DMS 273 (cell line): ENCODE measurements at regions not wholly inside any gene's neighbourhood (a gene's known extent, or its start where the extent isn't known, plus 50 kb on each side); places are given as distances from the start of the nearest gene placed in this dataset.
A peak's percentile ranks its signal among the peaks of the same experiment; 100 is the strongest.

ENCODE experiments used
- DNase-seq: peaks from one replicate; lab custom pipeline; 2025; ENCODE audit not compliant: unreplicated experiment; lab: John Stamatoyannopoulos, UW

DNA sequence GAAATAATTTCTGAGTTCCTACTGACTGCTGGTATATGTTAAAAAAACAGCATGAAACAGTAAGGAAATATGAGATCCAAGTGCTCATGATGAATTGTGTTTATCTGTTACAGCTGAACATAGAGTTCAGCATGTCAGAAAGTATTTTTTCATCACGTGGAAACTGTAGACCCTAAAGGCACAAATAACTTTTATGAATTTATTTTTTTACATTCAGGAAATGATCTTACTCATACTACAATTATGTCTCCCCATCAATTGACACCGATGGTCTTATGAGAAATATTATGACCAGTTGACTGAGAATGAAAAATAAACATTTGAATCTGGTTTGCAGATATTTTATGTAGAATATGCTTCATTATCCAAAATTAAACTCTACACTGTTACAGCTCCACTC is 283.1 kb upstream of the SPANXN4 start:
- DNase-seq = no peak

DNA sequence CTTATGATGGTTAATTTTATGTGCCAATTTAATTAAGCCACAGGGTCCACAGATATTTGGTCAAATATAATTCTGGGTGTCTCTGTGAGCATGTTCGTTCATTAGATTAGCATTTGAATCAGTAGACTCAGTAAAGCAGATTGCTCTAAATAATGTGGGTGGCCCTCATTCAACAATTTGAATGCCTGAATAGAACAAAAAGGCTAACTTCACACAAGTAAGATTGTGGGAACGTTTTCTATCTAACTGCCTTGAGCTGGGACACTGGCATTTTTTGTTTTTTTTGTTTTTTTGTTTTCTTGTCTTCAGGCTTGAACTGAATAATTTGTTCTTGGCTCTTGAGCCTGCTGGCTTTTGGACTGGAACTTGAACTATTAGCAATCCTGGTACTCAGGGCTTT is 292.4 kb upstream of the SPANXN4 start:
- no peak for DNase-seq

DNA sequence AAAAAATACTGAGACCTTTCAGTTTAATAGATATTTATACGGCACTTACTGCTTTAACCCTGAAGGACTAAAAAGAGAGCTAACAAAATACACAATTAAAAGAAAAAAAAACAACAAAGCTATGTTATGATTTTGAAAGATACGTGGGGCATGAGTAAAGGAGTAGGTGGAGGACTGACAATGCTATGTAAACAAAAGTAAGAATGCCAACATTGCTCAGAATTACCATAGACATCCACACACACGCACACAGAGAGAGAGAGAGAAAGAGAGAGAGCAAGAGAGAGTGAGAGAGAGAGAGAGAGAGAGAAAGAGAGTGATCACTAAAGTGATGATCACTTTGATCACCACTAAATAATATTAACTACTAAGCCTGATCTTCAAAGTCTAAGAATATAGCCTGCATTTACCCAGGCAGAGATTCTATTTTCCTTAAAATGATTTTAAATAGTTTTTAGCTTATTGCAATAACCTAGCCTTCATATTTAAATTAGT is 313.9 kb upstream of the SPANXN4 start:
- DNase-seq = no peak

DNA sequence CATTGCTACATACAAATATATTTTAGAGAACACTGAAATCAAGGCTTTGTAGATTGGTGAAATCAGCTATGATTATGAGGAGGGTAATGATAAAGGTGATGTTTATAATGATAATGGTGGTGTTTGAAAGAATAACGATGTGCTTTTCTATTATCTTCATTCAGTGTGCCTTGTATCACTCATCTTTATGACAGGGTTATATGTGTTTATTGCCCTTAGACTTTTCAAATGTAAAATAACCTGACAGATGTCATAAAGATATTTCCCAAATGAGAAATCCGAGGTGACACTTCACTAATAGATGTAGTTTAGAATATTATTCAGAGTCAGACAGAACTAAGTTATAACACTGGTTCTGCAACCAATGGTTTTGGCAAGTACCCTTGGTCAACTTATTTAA is 323.0 kb upstream of the SPANXN4 start:
- DNase-seq = no peak

DNA sequence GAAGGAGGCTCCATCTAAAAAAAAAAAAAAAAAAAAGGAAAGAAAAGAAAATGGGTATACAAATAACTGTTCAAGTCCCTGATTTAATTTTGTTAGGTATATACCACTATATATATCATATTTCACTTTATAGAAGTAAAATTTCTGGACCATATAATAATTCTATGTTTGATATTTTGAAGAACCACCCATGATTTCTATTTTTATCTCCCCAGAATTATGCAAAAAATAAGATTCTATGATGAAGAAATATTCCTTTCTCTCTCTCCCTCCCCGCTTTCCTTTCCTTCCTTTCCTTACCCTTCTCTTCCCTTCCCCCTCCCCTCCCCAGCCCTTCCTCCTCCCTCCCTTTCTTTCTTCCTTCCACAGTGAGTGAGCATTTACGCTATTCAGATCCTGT is 337.5 kb upstream of the SPANXN4 start:
- no peak for DNase-seq

DNA sequence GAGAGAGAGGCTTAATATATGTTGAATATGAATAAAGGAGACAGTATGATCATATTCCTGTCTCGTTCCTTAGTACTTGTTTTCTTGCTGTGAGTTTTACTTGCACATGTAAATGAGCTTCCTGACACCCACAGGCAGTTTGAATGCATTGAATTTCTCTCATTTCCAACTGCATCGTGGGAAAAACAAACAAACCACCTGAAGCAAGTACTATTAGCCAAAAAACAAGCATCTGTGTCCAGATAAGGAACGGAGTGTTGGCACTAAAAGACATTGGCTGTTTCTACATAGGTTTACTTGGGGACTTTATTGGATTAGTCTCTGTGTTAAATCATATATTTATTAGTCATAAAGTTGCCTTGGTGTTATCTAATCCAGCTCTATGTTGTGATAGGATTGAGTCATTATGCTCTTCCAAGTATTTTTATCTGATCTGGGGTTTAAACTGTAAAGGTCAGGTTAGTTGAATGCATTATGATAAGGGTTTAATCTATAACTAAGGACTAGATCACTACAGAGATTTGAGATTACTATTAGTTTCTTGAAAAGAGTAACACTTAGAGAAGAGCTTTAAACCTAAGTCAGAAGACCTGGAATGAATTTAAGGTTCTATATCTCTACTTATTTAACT is 339.0 kb upstream of the SPANXN4 start:
- no peak for DNase-seq

DNA sequence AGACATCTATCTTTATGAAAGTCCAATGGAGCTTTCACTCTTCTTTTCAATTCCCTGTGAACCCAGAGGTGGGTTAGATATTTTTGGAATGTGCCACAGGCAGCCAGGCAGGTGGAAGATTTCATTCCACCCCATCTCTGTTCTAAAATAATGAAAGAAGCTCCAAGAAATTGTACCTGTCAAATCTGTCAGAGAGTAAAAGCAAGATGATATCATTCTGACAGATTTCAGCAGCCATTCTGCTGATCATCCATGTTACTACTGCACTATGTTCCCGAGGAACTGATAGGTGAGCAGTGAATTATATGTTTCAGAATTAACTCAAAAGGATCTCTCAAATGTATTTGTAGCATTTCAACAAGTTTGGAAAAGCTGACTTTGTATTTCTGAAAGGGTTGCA is 339.5 kb upstream of the SPANXN4 start:
- DNase-seq = no peak

DNA sequence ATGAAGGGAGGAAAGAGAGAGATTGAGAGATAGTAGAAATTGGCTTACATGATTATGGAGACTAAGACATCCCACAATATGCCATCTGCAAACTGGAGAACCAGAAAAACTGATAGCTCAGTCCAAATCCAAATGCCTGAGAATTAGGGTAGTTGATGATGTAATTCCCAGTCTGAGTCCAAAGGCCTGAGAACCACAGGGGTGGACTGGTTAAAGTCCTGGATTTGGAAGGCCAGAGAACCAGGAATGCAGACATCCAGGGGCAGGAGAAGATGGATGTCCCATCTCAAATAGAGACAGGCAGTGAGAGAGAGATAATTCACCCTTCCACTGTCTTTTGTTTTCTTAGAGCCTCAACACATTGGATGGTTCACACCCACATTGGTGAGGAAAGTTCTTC is 345.7 kb upstream of the SPANXN4 start:
- DNase-seq = no peak

DNA sequence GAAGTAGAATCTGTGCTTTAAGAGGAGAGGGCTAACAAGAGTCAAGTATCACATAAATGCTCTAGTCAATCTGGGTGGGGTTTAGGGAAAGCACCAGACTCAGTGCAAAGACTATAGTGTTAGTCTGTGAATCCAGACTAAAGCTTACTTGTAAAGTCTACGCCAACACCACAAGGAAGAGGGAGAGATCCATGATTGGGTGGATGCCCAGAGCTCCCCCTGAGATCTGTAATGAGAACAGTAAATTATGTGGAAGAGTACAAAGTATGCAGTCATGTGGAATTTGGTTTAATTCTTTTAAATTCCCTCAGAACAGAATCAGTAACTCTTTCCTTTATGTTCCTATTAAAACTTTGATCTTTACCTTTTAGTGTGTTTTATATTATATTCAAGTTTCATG is 354.7 kb upstream of the SPANXN4 start:
- no peak for DNase-seq

DNA sequence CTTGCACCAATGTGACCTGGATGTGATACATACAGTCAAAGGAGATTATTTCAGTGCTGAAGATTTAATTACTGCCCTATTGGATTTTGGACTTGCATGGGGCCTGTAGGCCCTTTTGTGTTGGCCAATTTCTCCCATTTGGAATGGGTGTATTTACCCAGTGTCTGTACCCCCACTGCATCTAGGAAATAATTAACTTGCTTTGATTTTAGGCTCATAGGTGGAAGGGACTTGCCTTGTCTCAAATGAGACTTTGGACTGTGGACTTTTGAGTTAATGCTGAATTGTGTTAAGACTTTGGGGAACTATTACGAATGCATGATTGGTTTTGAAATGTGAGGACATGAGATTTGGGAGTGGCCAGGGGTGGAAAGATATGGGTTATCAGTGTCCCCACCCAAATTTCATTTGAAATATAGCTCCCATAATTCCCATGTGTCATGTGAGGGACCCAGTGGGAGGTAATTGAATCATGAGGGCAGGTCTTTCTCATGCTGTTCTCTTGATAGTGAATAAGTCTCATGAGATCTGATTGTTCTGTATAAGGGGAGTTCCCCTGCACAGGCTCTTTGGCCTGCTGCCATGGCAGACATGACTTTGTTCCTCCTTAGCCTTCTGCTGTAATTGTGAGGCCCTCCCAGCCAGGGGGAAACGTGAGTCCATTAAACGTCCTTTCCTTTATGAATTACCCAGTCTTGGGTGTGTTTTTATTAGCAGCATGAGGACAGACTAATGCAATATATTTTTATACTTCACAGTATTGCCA is 362.2 kb upstream of the SPANXN4 start:
- DNase-seq = no peak

DNA sequence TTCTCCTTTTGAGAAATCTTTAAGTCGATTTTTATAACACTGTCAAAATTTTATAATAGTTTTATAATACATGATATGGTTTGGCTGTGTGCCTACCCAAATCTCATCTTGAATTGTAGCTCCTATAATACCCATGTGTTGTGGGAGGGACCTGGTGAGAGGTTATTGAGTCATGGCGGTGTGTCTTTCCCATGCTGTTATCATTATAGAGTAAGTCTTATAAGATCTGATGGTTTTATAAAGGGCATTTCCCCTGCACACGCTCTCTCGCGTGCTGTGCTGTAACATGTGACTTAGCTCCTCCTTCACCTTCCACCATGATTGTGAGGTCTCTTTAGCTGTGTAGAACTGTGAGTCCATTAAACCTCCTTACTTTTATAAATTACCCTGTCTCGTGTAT is 364.0 kb upstream of the SPANXN4 start:
- DNase-seq = no peak

DNA sequence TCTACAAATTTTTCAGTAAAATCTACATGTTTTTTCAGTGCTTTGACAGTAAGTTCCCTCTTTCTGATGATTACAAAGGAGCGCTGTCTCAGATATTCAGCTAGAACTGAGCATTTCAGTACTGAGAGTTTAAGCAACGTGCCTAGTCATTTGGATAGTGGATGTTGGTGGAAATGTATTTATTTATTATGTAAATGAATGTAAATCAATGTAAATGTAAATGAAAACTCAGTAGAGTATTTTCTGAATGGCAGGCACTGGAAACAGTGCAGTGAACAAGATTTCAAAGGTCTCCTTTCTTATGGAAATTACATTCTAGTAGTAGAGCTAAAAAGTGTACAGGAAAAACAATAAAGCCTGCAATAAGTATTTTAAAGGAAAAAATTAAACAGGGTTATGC is 370.2 kb upstream of the SPANXN4 start:
- no peak for DNase-seq

DNA sequence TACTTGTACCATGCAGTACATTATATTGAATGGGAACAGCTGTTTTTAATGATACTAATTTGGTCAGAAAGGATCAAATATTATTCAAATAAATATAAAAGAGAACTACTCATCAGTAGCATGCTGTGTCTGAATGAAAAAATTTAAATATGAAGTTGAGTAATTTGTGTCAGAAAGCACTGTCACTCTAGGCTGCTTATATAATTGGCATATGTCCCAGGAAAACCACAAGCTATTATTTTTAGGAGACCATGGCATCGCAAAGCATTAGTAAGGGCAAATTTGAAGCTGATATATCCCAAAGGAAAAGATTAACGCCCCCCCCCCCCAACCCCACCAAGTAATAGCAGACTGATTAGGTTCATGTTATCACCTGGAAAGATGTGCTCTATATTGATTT is 388.5 kb upstream of the SPANXN4 start:
- DNase-seq = no peak

DNA sequence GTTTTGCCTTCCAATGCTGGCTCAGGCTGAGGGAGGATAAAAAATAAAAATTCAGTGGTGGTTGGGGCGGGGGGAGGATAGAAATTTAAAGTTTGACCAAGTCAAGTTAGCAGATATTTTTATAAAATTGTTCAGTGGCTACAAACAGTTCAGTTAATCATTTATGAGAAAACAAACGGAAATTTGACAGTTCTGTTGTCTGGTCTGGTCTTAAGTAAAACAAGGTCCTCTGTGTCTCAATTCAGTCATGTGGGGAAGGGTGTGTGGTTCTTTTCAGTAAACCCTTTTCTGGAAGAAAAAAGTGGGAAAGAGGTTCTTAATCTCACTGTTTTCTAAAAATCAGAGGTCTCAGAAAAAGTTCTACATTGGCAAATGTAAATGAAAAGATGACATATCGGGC is 409.1 kb upstream of the SPANXN4 start:
- DNase-seq = no peak

DNA sequence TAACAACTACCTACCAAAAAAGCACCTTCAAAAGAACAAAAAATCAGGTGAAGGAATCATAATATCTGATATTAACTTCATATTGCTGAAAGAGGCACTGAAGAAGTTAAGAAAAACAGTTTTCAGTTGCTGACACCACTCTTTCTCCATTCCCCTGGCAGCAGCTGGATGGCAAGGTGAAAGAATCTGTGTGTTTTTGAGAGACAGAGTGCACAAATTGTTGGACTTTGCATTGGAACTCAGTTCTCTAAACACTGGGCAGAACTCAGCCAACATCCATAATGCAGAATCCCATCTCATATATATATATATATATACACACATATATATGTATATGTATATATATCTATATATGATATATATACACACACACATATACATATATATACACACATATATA is 408.3 kb upstream of the MAGEC2 start:
- no peak for DNase-seq

DNA sequence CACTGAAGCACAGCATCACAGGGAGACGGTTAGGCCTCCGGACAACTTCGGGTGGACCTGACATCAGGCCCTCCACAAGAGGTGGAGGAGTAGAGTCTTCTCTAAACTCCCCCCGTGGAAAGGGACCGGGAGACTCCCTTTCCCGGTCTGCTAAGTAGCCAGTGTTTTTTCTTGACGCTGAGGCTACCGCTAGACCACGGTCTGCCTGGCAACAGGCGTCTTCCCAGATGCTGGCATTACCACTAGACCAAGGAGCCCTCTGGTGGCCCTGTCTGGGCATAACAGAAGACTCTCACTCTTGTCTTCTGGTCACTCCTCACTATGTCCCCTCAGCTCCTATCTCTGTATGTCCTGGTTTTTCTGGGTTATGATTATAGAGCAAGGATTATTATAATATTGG is 401.5 kb upstream of the MAGEC2 start:
- peak; percentile 72 for DNase-seq

DNA sequence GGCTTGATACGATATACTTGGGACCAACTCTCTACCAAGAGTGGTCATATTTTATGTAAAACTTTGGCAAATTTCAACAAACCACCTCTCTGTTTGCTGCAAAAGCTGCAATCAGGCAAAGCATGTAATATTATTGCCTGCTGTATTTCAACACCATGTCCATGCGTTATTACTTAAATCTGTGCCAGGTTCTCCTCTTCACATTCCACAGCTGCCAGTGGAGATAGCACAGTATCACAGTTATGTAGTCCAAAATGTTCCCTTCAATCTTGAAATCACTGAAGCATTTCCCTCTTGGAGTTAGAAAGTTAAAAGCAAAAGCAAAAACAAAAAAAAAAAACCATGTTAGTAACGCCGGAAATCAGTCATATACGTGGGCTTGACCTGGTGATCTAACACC is 396.7 kb upstream of the MAGEC2 start:
- no peak for DNase-seq

DNA sequence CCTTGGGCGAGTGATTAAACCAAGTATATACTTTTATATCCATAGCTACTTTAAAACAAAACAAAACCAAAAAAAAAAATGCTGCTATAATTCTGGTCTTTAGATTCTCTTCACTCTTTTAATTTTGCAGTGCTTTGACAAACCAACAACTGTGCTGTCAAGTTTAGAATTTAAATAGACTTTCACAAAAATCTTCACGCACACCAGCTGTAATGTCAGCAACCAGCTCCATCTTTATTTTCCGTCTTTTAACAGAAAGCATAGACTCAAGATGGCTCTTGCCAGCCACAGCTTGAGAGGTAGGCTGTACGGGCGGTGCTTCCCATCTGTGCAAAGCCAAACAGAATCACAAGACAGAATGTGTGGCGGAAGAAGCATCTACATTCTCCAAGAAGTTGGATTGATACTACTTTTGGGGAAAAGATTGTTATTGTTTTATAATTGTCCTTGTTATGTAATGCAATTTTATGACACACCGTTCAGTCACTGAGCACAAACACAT is 388.3 kb upstream of the MAGEC2 start:
- no peak for DNase-seq

DNA sequence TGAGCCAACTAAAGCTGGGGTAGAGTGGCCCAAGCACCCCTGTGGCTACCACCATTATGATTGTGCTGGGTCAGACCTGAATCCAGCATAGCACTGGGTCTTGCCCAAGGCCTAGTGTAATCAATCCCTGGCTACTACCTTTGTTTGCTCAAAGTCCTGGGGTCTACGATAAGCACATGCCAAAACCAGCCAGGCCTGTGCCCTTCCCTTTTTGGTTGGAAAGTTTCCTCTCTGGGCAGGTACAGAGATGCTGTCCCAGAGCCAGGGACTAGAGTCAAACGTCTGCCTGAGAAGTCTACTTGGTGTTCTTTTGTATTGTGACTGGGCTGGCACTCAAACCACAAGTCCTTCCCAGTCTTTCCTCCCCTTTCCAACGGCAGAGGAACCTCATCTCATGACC is 371.5 kb upstream of the MAGEC2 start:
- no peak for DNase-seq

DNA sequence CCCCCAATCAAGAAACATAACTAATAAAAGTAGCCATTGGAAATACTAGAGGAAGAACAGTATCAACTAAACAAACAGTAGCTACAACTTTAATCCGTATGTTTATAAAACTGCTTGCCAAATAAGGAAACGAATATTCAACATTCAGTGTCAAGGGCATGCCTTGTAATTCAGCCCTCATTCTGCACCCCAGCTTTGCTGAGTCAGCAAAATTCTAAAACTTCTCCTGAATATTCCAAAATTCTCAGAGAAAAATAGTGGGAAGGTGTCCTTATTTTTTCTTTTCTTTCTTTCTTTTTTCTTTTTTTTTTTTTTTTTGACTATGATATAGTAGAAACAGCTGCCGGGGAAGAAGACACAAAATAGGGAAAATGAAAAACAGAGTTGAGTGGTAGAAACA is 344.8 kb upstream of the MAGEC2 start:
- DNase-seq = no peak

DNA sequence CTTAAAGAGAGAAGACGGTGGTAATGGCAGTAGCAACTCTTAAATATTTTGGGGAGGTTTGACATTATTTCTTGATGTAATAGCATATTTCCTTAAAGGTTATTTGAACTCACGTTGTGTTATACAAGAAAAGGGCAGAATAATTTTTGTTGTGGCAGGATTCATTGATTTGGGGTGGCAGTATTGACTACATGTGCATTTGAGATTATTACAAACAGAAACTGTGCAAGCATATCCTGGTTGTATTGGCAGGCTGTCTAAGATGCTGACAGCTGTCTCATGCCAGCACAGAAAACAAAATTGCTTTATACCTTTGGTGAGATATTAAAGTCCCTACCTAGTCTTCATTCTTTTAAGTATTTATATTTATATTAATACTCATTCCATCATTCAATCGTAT is 300.7 kb upstream of the MAGEC2 start:
- DNase-seq = no peak

DNA sequence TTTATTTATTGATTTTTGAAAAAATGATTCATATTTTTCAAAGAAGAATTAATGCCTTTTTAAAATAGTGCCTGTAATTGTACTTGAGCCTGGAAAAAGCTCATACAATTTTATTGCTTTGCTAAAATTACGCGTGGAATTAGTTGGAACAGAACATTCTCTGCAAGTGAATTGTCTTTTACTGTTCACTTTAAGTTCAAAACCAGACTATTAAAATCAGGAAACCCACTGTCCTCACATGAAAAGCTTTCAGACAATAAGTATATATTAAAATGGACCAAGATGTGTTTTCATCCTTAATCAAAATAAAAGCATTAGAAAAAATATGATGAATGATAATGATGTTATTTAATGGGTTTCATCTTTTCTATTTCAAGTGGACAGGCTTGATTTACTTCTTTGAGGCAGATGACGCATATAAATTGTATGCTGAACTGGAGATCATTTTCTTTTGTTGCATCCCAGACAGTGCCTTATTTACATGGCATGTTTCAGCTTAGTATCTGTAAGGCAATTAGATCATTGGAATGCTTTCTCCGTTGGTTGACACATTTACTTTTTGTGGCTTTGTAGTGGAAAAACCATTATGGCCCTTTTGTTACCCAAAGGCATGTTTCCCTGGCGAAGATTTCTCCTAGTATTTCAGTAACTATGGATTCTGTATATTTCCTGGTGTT is 299.0 kb upstream of the MAGEC2 start:
- DNase-seq = no peak
